HL-60 (cell line): ENCODE measurements at regions not wholly inside any gene's neighbourhood (a gene's known extent, or its start where the extent isn't known, plus 50 kb on each side); places are given as distances from the start of the nearest gene placed in this dataset.

Source experiments
- CTCF ChIP-seq: IDR thresholded peaks from one replicate; pipeline ENCODE4 v1.5.1; 2011; ENCODE audit warnings: low read length, control low read depth, inconsistent platforms; ENCODE audit not compliant: insufficient read depth
- POLR2AphosphoS5 ChIP-seq: IDR thresholded peaks from 2 replicates; pipeline ENCODE4 v1.6.1; 2012; ENCODE audit warnings: low read depth

GRCh38 chr9:86795047-86795442 lies 152.3 kb downstream of the GAS1 start:
- TF ChIP-seq CTCF = no peak
- TF ChIP-seq POLR2AphosphoS5 = no peak
